ENCODE measurements at regions not wholly inside any gene's neighbourhood (a gene's known extent, or its start where the extent isn't known, plus 50 kb on each side); places are given as distances from the start of the nearest gene placed in this dataset.

DNA sequence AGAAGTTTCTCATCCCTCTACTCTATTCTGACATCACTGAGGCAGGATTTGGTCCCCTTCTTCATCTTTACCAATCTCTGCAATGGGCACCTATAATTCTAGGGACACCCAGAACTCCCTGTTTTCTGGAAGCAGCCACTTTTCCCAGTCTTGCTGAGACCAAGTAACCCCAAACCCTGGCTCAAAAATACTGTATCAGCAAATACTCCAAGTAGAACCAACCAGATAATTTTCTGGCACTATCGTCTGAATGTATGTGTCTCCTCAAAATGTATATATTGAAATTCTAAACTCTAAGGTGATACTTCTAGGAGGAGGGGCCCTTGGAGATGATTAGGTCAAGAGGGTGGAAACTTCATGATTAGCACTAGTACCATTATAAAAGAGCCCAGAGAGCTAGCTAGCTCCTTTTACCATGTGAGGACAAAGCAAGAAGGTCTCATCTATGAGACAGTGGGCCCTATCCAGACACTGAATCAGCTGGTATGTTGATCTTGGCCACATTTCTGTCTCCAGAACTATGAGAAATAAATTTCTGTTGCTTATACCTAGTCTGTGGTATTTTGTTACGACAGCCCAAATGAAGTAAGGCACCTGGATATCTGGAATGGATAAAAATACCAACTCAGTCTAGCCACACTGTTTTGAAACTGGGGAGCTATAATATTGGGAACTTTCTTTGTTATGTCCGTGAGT, 464.4 kb downstream of the CDH11 start:
- TF ChIP-seq FOXP2 (optimal IDR thresholded peaks at IDR 0.05; ENCODE audit: control extremely low read depth, extremely low read length, insufficient read depth) (no peak), EZH2 (IDR thresholded peaks at IDR 0.05) (no peak), POLR2AphosphoS5 (IDR thresholded peaks at IDR 0.05; ENCODE audit: borderline replicate concordance, low read depth, low read length) (no peak)
- H3K27ac ChIP-seq: no peak overlapping the region
- no peaks in the 10 kb centered on the region for H3K36me3 ChIP-seq (ENCODE audit: insufficient read depth, low read length)
- H3K9me3 ChIP-seq (ENCODE audit: low read depth, low read length): no peaks in the 10 kb centered on the region
- DNase-seq (ENCODE audit: low read depth, low spot score): no peak
- no peak overlapping the region for H3K9ac ChIP-seq (ENCODE audit: insufficient read length)
- H3K4me3 ChIP-seq: no peak overlapping the region

DNA sequence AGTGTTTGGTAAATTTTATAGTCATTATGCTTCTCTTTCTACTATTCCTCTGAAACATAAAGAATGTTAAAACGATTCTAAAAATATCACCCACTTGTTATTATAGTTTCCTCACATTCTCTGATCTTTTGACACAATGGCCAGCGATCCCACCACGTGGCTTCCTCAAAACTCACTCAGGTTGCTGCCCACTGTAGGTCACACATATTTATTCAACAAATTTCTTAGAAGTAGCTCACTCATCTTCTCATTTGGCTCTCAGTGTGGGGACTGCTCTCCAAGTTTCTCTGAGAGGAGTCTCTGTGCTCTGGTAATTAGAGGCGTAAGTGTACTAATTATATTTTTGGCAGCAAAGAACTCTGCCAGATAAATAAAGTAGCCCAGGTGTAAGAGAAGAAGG, 465.4 kb downstream of the CDH11 start:
- no peak overlapping the region for H3K27ac ChIP-seq
- no peak overlapping the region for H3K9ac ChIP-seq (ENCODE audit: insufficient read length)
- no peaks in the 10 kb centered on the region for H3K9me3 ChIP-seq (ENCODE audit: low read depth, low read length)
- no peak overlapping the region for H3K4me3 ChIP-seq
- no peak for DNase-seq (ENCODE audit: low read depth, low spot score)
- H3K36me3 ChIP-seq (ENCODE audit: insufficient read depth, low read length): no peaks in the 10 kb centered on the region
- no peak for TF ChIP-seq EZH2 (IDR thresholded peaks at IDR 0.05)
- TF ChIP-seq FOXP2 (optimal IDR thresholded peaks at IDR 0.05; ENCODE audit: control extremely low read depth, extremely low read length, insufficient read depth): no peak
- TF ChIP-seq POLR2AphosphoS5 (IDR thresholded peaks at IDR 0.05; ENCODE audit: borderline replicate concordance, low read depth, low read length): no peak

DNA sequence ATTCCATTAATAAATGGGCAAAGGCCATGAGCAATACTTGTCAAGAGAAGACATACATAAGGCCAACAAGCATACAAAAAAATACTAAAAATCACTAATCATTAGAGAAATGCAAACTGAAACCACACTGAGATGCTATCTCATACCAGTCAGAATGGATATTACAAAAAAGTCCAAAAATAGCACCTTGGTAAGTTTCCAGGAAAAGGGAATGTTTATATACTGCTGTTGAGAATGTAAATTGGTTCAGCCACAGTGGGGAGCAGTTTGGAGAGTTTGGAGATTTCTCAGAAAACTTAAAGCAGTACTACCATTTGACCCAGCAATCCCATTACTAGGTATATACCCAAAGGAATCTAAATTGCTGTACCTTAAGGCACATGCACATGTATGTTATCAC, 467.7 kb downstream of the CDH11 start:
- Histone ChIP-seq H3K9ac (ENCODE audit: insufficient read length) (no peak overlapping the region), H3K36me3 (ENCODE audit: insufficient read depth, low read length) (no peaks in the 10 kb centered on the region), H3K4me3 (no peak overlapping the region), H3K9me3 (ENCODE audit: low read depth, low read length) (no peaks in the 10 kb centered on the region), H3K27ac (no peak overlapping the region)
- TF ChIP-seq EZH2 (IDR thresholded peaks at IDR 0.05): no peak
- no peak for TF ChIP-seq POLR2AphosphoS5 (IDR thresholded peaks at IDR 0.05; ENCODE audit: borderline replicate concordance, low read depth, low read length)
- no peak for TF ChIP-seq FOXP2 (optimal IDR thresholded peaks at IDR 0.05; ENCODE audit: control extremely low read depth, extremely low read length, insufficient read depth)
- DNase-seq (ENCODE audit: low read depth, low spot score): no peak

DNA sequence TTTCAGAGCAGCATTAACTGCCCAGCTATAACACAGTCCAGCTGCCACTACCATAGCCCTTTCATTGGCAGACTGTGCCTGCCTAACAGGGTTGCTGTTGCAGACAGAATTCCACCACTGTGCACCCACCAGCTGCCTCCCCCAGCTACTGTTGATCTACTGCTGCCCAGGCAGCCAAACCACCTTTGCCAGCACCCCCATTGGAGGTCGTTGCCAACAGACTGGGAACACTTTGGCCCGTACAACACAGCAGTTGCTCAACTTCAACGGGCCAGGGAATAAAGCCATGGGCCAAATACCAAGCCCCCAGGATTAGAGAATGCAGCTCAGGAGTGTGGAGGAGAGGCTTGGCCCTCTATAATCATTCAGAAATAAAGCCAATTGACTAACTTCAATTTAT, 473.6 kb downstream of the CDH11 start:
- TF ChIP-seq POLR2AphosphoS5 (IDR thresholded peaks at IDR 0.05; ENCODE audit: borderline replicate concordance, low read depth, low read length) (no peak), EZH2 (IDR thresholded peaks at IDR 0.05) (no peak), FOXP2 (optimal IDR thresholded peaks at IDR 0.05; ENCODE audit: control extremely low read depth, extremely low read length, insufficient read depth) (no peak)
- Histone ChIP-seq H3K27ac (no peak overlapping the region), H3K4me3 (no peak overlapping the region), H3K9ac (ENCODE audit: insufficient read length) (no peak overlapping the region), H3K9me3 (ENCODE audit: low read depth, low read length) (no peaks in the 10 kb centered on the region), H3K36me3 (ENCODE audit: insufficient read depth, low read length) (no peaks in the 10 kb centered on the region)
- no peak for DNase-seq (ENCODE audit: low read depth, low spot score)

DNA sequence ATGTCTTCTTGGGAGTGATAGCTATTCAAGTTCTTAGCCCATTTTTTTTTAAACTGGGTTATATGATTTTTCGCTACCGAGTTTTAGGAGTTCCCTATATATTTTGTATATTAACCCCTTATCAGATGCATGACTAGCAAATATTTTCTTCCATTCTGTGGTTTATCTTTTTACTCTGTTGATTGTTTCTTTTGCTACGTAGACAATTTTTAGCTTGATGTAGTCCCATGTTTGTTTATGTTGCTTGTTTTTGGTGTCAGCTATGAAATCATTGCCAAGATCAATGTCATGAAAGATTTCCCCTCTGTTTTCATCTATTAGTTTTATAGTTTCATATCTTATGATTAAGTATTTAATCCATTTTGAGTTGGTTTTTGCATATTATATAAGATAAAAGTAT, 480.5 kb downstream of the CDH11 start:
- Histone ChIP-seq H3K27ac (no peak overlapping the region), H3K36me3 (ENCODE audit: insufficient read depth, low read length) (no peaks in the 10 kb centered on the region), H3K9me3 (ENCODE audit: low read depth, low read length) (no peaks in the 10 kb centered on the region), H3K4me3 (no peak overlapping the region), H3K9ac (ENCODE audit: insufficient read length) (no peak overlapping the region)
- DNase-seq (ENCODE audit: low read depth, low spot score): no peak
- TF ChIP-seq EZH2 (IDR thresholded peaks at IDR 0.05): no peak
- no peak for TF ChIP-seq POLR2AphosphoS5 (IDR thresholded peaks at IDR 0.05; ENCODE audit: borderline replicate concordance, low read depth, low read length)
- no peak for TF ChIP-seq FOXP2 (optimal IDR thresholded peaks at IDR 0.05; ENCODE audit: control extremely low read depth, extremely low read length, insufficient read depth)

DNA sequence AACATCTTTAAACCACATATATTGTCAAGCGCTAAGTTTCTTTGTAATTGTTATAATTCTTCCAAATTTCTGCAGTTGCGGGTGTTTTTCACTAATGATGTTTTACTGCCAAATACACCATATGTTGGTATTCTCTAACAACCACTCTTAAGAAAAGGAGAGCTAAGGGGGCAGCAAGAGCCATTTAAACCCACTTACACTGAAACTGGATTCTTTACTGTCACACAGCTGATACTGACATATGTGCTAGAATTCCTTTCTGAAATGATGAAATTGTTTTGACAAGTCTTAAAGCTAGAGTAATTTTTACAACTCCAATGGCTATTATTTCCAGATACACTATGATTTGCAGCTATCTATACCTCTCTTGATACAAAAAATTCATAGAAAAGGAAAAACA, 483.1 kb downstream of the CDH11 start:
- DNase-seq (ENCODE audit: low read depth, low spot score): no peak

DNA sequence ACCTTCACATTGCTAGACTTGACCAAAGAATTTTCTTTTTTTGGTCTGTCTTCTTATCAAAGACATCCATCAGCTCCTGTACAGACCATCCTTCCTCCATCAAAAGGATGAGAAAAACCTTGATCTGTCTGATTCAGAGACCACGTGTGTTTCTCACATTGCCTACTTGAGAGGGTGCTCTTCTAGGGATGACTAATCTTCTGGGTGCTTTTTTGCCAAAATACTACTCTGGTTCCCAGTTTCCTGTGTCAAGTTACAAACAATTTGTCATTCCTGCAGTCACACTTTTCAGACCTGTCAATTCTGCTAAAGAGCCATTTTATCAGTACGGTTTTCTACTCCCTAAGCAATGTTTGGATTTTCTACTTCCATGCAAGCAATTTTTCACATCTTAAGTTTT, 492.2 kb downstream of the CDH11 start:
- no peak overlapping the region for H3K27ac ChIP-seq
- H3K4me3 ChIP-seq: no peak overlapping the region
- H3K36me3 ChIP-seq (ENCODE audit: insufficient read depth, low read length): no peaks in the 10 kb centered on the region
- no peak for DNase-seq (ENCODE audit: low read depth, low spot score)
- H3K9ac ChIP-seq (ENCODE audit: insufficient read length): no peak overlapping the region
- no peaks in the 10 kb centered on the region for H3K9me3 ChIP-seq (ENCODE audit: low read depth, low read length)
- no peak for TF ChIP-seq EZH2 (IDR thresholded peaks at IDR 0.05)
- TF ChIP-seq FOXP2 (optimal IDR thresholded peaks at IDR 0.05; ENCODE audit: control extremely low read depth, extremely low read length, insufficient read depth): no peak
- TF ChIP-seq POLR2AphosphoS5 (IDR thresholded peaks at IDR 0.05; ENCODE audit: borderline replicate concordance, low read depth, low read length): no peak

More for the DNA sequence above, 483.1 kb downstream of the CDH11 start:
- Histone ChIP-seq H3K27ac (no peak overlapping the region), H3K9ac (ENCODE audit: insufficient read length) (no peak overlapping the region), H3K9me3 (ENCODE audit: low read depth, low read length) (no peaks in the 10 kb centered on the region), H3K36me3 (ENCODE audit: insufficient read depth, low read length) (no peaks in the 10 kb centered on the region), H3K4me3 (no peak overlapping the region)
- TF ChIP-seq POLR2AphosphoS5 (IDR thresholded peaks at IDR 0.05; ENCODE audit: borderline replicate concordance, low read depth, low read length) (no peak), FOXP2 (optimal IDR thresholded peaks at IDR 0.05; ENCODE audit: control extremely low read depth, extremely low read length, insufficient read depth) (no peak), EZH2 (IDR thresholded peaks at IDR 0.05) (no peak)

DNA sequence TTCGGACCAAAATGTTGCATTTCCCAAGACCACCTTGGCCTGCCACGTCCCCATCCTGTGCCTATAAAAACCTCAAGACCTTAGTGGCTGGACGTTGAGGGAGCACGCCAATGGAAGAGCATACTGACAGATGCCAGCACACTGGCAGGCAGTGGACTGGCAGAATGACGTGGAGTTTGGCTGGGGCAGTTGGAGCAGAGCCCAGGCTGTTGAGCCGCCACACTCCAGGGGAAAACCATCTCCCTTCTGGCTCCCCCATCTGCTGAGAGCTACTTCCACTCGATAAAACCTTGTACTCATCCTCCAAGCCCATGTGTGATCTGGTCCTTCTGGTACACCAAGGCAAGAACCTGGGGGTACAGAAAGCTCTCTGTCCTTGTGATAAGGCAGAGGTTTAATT, 494.1 kb downstream of the CDH11 start:
- DNase-seq (ENCODE audit: low read depth, low spot score): no peak
- Histone ChIP-seq H3K27ac (no peak overlapping the region), H3K9me3 (ENCODE audit: low read depth, low read length) (no peaks in the 10 kb centered on the region), H3K36me3 (ENCODE audit: insufficient read depth, low read length) (no peaks in the 10 kb centered on the region), H3K9ac (ENCODE audit: insufficient read length) (no peak overlapping the region), H3K4me3 (no peak overlapping the region)
- TF ChIP-seq EZH2 (IDR thresholded peaks at IDR 0.05) (no peak), FOXP2 (optimal IDR thresholded peaks at IDR 0.05; ENCODE audit: control extremely low read depth, extremely low read length, insufficient read depth) (no peak), POLR2AphosphoS5 (IDR thresholded peaks at IDR 0.05; ENCODE audit: borderline replicate concordance, low read depth, low read length) (no peak)

DNA sequence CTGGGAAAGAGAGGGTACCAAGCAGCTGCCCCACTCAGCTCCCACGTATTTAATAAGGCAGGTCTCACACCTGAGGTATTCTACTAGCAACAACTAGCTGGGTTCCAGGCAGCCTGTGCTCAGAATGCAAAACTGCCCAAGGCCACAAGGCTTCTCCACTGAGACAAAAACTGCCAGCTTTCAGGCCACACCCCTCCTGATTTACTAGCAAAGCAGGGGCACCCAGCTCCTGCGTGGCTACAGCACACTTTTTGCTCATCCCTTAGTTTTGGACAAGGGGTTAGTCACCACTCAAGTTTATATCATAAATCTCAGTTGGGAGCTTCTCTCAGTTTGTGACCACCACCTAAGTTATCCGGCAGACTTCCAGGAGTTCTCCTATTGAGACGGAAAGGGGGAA, 494.6 kb downstream of the CDH11 start:
- no peak overlapping the region for H3K9ac ChIP-seq (ENCODE audit: insufficient read length)
- no peak for TF ChIP-seq EZH2 (IDR thresholded peaks at IDR 0.05)
- DNase-seq (ENCODE audit: low read depth, low spot score): no peak

More for the DNA sequence above, 494.6 kb downstream of the CDH11 start:
- H3K36me3 ChIP-seq (ENCODE audit: insufficient read depth, low read length): no peaks in the 10 kb centered on the region
- H3K4me3 ChIP-seq: no peak overlapping the region
- no peaks in the 10 kb centered on the region for H3K9me3 ChIP-seq (ENCODE audit: low read depth, low read length)
- no peak overlapping the region for H3K27ac ChIP-seq

All from SK-N-MC (cell line).